ENCODE measurements at regions not wholly inside any gene's neighbourhood (a gene's known extent, or its start where the extent isn't known, plus 50 kb on each side); places are given as distances from the start of the nearest gene placed in this dataset.

- no peak for TF ChIP-seq CTCF (IDR thresholded peaks at IDR 0.05)
- TF ChIP-seq POLR2A (IDR thresholded peaks at IDR 0.05) = no peak
- TF ChIP-seq POLR2AphosphoS5 (IDR thresholded peaks at IDR 0.05; ENCODE audit: insufficient read depth in 1 of 2, low read depth in 1 of 2) = no peak
These were observed 894.5 kb upstream of the MBL2 start for GRCh38 chr10:53667063-53667462.
